AML-193 (cell line): ENCODE measurements at regions not wholly inside any gene's neighbourhood (a gene's known extent, or its start where the extent isn't known, plus 50 kb on each side); places are given as distances from the start of the nearest gene placed in this dataset.
A peak's percentile ranks its signal among the peaks of the same experiment; 100 is the strongest.

Source experiments
- DNase-seq, 2 experiments: peaks; one replicate each; lab custom pipeline; 2025; lab: John Stamatoyannopoulos, UW

DNA sequence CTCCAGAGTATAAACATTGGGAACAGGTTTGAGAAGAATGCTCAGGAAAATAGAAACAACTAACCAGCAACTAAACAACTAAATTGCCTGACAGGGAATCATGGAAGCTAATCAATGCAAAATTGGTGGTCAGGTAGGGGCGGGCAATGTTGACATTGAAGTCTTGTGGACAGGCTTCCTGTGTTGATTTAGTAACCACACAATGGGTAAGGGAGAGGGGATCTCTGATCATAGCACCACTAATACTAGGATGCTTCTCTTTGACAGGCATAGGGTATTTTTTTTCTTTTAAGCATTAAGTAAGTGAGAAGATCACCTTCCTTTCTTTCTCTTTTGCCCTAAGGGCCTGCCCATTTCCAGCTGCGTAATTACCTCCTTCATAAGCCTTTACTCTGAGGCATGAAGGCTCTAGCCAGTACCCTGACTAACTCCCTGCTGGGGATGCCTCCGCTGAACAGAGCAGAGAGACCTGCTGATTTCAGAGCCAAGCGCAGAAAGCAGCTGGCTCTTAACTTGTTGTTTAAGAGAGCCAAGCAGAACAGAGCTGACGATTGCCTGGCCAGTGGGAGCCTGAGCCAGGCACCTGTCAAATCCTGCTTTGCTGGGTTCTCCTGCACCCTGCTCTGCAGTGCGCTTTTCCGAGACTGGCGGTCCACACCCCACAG, 118.7 kb downstream of the BMP2 start:
- DNase-seq = no peak

GRCh38 chr20:6887966-6888365, 120.5 kb downstream of the BMP2 start:
- no peak for DNase-seq

- DNase-seq = no peak
These were observed 121.4 kb downstream of the BMP2 start for GRCh38 chr20:6888736-6889395.

GRCh38 chr20:6892724-6893123, 125.2 kb downstream of the BMP2 start:
- no peak for DNase-seq

DNA sequence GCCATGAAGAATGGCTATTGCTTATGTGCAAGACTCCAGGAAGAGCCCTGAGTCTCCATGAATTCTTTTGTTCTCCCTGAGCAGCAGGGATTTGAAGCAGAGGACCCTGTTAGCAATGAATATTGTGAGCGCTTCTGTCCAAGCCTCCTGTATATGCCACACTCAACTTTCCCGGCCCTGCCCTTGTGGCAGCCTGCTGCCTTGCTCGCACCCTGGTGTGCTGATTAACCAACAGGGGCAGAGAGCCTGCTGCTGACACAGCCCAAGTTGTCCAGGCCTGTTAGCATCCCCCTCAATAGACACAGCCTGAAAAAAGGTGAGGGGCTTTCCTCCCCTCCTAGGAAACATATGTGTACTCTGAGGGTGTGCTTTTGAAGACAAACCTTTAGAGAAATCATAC, 131.4 kb downstream of the BMP2 start:
- DNase-seq = no peak

GRCh38 chr20:6906871-6907270, 139.4 kb downstream of the BMP2 start:
- no peak for DNase-seq

- no peak for DNase-seq
These were observed 141.2 kb downstream of the BMP2 start for GRCh38 chr20:6908673-6909072.

DNA sequence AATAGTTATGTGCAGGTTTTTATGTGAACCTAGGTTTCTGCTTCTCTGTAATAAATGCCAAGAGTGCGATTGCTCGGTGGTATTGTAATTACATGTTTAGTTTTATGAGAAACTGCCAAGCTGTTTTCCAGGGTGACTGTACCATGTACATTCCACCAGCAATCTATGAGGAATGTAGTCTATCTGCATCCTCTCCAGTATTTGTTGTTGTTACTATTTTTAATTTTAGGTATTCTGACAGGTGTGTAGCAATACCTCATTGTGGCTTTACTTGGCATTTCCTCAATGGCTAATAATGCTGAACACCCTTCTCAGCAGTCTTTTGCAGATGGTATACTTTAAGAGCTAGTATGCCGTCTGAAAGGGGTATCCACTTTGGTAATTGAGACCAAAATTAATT, 142.1 kb downstream of the BMP2 start:
- DNase-seq = no peak

DNA sequence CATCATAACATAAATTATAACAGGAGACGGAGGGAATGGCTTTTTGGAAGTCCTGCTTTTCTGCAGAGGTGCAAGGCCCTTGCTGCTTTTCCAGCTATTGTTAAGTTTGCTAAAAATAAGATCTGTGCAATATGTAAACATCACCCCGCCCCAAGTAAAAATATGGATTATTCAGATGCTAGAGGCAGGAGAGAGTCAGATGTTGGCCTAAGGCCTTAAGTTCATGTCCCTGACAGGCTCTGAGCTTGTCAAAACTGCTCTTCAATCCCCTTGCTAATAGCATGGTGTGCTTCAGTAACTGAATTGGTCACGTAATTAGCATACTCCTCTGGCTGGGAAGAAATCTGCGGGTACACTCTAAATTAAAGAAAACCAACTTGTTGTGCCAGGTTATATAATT, 147.5 kb downstream of the BMP2 start:
- no peak for DNase-seq

DNA sequence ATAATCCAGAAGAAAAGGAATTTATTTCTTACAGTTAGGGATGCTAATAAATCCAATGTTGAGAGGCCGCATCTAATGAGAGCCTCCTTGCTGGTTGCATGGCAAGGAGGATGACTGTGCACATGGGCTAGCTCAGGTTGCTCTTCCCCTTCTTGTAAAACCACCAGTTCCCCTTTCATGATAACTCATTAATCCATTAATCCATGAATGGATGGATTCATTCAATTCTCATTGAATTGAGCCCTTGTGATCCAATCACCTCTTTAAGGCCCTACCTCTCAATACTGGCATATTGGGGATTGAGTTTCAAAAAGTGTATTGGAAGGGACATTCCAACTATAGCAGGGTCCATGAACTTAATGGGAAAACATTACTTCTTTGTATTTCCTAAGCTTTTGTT, 149.5 kb downstream of the BMP2 start:
- DNase-seq = no peak

DNA sequence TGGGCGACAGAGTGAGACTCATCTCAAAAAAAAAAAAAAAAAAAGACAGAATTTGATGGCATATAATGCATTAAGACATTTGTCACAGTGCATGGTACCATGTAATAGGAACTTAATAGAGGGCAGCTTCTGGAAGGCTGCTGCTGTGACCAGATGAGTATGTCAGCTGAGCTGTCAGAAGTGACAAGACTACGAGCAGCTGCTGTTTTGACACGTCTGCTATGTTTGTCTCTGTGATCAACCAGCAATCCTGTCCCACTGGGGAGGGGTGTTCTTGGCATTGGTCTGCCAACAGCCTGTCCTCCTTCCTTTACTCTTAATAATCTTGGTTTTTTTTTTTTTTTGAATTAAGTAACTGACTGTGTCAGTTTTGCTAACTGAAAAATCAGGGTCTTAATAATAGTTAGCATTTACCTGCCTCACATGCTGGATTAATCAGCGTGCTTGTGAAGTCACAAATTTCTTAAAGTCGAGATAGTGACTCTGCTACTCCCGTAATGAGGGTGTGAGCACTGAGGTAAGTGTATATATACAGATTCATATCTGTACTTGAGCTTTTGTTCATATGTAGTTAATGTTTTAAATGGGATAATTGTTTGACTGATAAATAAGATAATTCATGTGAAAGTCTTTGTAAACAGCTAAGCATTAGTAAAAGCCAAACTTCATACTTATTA, 152.4 kb downstream of the BMP2 start:
- no peak for DNase-seq

DNA sequence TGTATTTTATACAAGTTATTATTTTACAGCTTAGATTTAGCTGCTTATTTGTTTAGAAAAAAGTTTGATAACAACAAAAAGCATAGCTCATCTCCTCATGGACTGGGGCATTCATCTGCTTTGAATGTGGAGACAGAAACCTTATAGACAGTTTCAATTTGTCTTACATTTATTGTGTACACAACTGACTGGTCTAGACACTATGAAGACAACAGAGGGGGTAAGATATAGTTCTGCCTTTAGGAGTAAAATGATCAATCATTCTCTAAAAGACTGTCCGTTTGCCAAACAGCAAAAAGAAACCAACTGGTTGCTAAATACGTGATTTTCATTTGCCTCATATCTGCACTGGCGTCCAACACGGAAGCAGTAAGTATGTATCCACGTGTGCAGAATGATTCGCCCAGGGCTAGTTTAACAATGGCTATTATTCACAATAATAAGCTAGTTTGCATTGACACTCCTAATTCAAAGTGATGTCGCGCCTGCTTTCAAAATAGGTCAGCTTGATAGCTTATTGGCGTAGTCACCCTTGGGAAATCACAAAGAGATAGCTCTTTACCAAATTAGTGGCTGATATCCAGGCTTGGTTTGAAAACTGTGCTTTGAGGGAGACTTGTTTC, 153.6 kb downstream of the BMP2 start:
- DNase-seq = no peak

DNA sequence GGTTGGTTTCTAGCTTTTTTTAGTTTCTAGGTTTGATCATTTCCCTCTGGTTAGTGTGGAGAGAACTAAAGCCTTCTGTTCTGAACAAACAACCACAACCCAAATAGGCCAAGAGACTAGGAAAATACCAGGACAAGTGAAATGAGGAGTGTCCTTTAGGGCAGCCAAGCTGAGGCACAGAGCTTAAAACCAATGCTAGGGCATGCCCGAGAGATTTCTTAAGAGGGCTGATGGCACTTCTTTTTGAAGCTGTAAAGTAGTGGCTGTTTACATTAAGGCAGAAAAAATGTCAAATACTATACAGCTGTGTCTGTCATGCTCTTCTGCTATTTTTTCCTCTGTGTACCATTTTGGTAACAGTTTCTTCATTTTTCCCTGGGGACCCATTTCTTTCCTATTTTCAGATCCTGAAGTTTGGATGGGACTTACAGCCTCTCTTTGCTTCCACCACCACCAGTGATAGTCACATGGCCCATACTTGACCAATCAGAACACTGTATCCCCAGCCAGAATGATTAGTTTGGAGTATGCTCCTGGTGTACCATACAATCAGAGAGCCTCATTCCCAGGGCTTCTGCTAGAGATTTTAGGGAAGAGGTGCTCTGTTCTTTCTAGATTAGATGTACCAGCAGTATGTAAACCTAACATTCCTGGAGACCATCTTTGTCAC, 154.4 kb downstream of the BMP2 start:
- no peak for DNase-seq

- DNase-seq = no peak
These were observed 157.2 kb downstream of the BMP2 start for GRCh38 chr20:6924681-6925080.

GRCh38 chr20:6925744-6926278, 158.3 kb downstream of the BMP2 start:
- DNase-seq = no peak

- DNase-seq = peak; percentile 39 to 40
These were observed 172.6 kb downstream of the BMP2 start for GRCh38 chr20:6940048-6940447.

GRCh38 chr20:6940876-6941275, 173.4 kb downstream of the BMP2 start:
- no peak for DNase-seq

- no peak for DNase-seq
These were observed 174.1 kb downstream of the BMP2 start for GRCh38 chr20:6941571-6941970.

DNA sequence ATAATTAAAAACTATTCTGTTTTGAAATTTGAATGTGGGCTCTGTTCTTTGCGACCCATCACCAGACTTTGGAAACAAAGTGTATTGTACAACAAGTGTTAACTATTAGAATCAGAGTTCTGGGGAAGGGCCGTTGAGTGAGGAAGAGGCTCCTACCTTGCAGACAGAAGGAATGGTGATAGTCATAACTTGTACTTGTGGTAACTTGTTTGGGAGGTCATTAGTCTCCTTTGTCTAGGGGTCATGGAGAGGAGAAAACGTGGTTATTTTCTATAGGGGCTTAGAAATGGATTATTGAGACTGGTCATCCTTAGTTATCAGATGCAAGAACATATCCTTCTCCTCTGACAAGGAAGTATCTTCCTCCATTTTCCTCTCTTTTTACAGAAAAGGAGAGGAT, 174.8 kb downstream of the BMP2 start:
- DNase-seq = no peak

- no peak for DNase-seq
These were observed 176.8 kb downstream of the BMP2 start for GRCh38 chr20:6944292-6944691.

GRCh38 chr20:6953611-6954010, 186.1 kb downstream of the BMP2 start:
- no peak for DNase-seq

- DNase-seq = no peak
These were observed 186.7 kb downstream of the BMP2 start for GRCh38 chr20:6954219-6954618.
